HFF-Myc (cell line): ENCODE measurements at regions not wholly inside any gene's neighbourhood (a gene's known extent, or its start where the extent isn't known, plus 50 kb on each side); places are given as distances from the start of the nearest gene placed in this dataset.
"Not testable (repeated sequence)": the region's sequence is repeated elsewhere in the genome, so short reads cannot be mapped to it uniquely, and the experiment has no call there.

Experiments
- DNase-seq: peaks from one replicate; pipeline ENCODE4 v3.0.0-alpha.2; 2011; ENCODE audit warnings: low read depth; ENCODE audit errors: extremely low read depth
- H3K4me3 ChIP-seq: replicated peaks from 2 replicates; pipeline ENCODE4 v1.5.1; 2011; ENCODE audit warnings: low read depth, mild to moderate bottlenecking, control low read depth, low read length
- CTCF ChIP-seq: IDR thresholded peaks from 2 replicates; pipeline ENCODE4 v1.5.1; 2012; ENCODE audit warnings: mild to moderate bottlenecking, low read depth, low read length, control low read depth; ENCODE audit errors: missing control alignments

GRCh38 chr6:86686496-86686895, 250.8 kb upstream of the HTR1E start:
- TF ChIP-seq CTCF: no peak
- H3K4me3 ChIP-seq: no peak overlapping the region
- DNase-seq: no peak

GRCh38 chr6:86685230-86685797, 252.0 kb upstream of the HTR1E start:
- DNase-seq: no peak
- no peak overlapping the region for H3K4me3 ChIP-seq
- TF ChIP-seq CTCF: no peak

GRCh38 chr6:86683132-86683908, 254.0 kb upstream of the HTR1E start:
- no peak for DNase-seq
- H3K4me3 ChIP-seq: no peak overlapping the region
- no peak for TF ChIP-seq CTCF

- DNase-seq: no peak
- no peak overlapping the region for H3K4me3 ChIP-seq
- TF ChIP-seq CTCF: no peak
These were observed 255.0 kb upstream of the HTR1E start for GRCh38 chr6:86682297-86682696.

GRCh38 chr6:86681140-86681539, 256.2 kb upstream of the HTR1E start:
- not testable (repeated sequence) for DNase-seq, H3K4me3 ChIP-seq

- not testable (repeated sequence) for H3K4me3 ChIP-seq, DNase-seq
These were observed 265.2 kb upstream of the HTR1E start for GRCh38 chr6:86672125-86672524.

GRCh38 chr6:86657192-86657591, 280.1 kb upstream of the HTR1E start:
- DNase-seq: no peak
- TF ChIP-seq CTCF: no peak
- no peak overlapping the region for H3K4me3 ChIP-seq

GRCh38 chr6:86629123-86629522, 308.2 kb upstream of the HTR1E start:
- no peak for DNase-seq
- no peak for TF ChIP-seq CTCF
- no peak overlapping the region for H3K4me3 ChIP-seq
